Body of pancreas (tissue), 4 donors: ENCODE measurements at regions not wholly inside any gene's neighbourhood (a gene's known extent, or its start where the extent isn't known, plus 50 kb on each side); places are given as distances from the start of the nearest gene placed in this dataset.

Experiments used
- CTCF ChIP-seq, 7 experiments: fragments of 450-650 bp in 4 of 7; fragments of 200-600 bp in 3 of 7; sonication (generic) in 3 of 7; IDR thresholded peaks; one replicate each; pipeline ENCODE4 v1.5.1; 2016 to 2019; ENCODE audit warnings: antibody characterized with exemption in 7 of 7
- POLR2A ChIP-seq, 3 donors: fragments of 450-650 bp; IDR thresholded peaks; one replicate each; pipeline ENCODE4 v1.6.1; 2016; ENCODE audit warnings: antibody characterized with exemption in 3 of 3, mild to moderate bottlenecking in 2 of 3

- TF ChIP-seq POLR2A (IDR thresholded peaks at IDR 0.05) = no peak
- no peak for TF ChIP-seq CTCF (IDR thresholded peaks at IDR 0.05)
Observed at GRCh38 chr1:68758666-68759209, 261.9 kb upstream of the DEPDC1 start.
